ENCODE measurements at regions not wholly inside any gene's neighbourhood (a gene's known extent, or its start where the extent isn't known, plus 50 kb on each side); places are given as distances from the start of the nearest gene placed in this dataset.
"Not testable (repeated sequence)": the region's sequence is repeated elsewhere in the genome, so short reads cannot be mapped to it uniquely, and the experiment has no call there.

GRCh38 chr15:31673263-31673662, 346.6 kb downstream of the KLF13 start:
- DNase-seq (ENCODE audit: low read depth) = not testable (repeated sequence)

GRCh38 chr15:31681529-31682259, 348.6 kb upstream of the CHRNA7 start:
- DNase-seq (ENCODE audit: low read depth) = not testable (repeated sequence)

GRCh38 chr15:31687088-31687487, 343.2 kb upstream of the CHRNA7 start:
- not testable (repeated sequence) for DNase-seq (ENCODE audit: low read depth)

GRCh38 chr15:31696509-31696908, 333.8 kb upstream of the CHRNA7 start:
- DNase-seq (ENCODE audit: low read depth) = not testable (repeated sequence)

- DNase-seq (ENCODE audit: low read depth) = not testable (repeated sequence)
These were observed 325.1 kb upstream of the CHRNA7 start for GRCh38 chr15:31705076-31705678.

GRCh38 chr15:31707944-31708702, 322.2 kb upstream of the CHRNA7 start:
- not testable (repeated sequence) for DNase-seq (ENCODE audit: low read depth)

GRCh38 chr15:31708703-31709327, 321.5 kb upstream of the CHRNA7 start:
- not testable (repeated sequence) for DNase-seq (ENCODE audit: low read depth)

GRCh38 chr15:31709479-31709878, 320.8 kb upstream of the CHRNA7 start:
- DNase-seq (ENCODE audit: low read depth) = not testable (repeated sequence)

- DNase-seq (ENCODE audit: low read depth) = not testable (repeated sequence)
These were observed 319.5 kb upstream of the CHRNA7 start for GRCh38 chr15:31710806-31711205.

GRCh38 chr15:31715208-31715607, 315.1 kb upstream of the CHRNA7 start:
- DNase-seq (ENCODE audit: low read depth) = not testable (repeated sequence)

GRCh38 chr15:31718625-31719024, 311.7 kb upstream of the CHRNA7 start:
- not testable (repeated sequence) for DNase-seq (ENCODE audit: low read depth)

GRCh38 chr15:31719396-31720022, 310.8 kb upstream of the CHRNA7 start:
- DNase-seq (ENCODE audit: low read depth) = not testable (repeated sequence)

- not testable (repeated sequence) for DNase-seq (ENCODE audit: low read depth)
These were observed 307.3 kb upstream of the CHRNA7 start for GRCh38 chr15:31723019-31723418.

GRCh38 chr15:31724903-31725302, 305.4 kb upstream of the CHRNA7 start:
- not testable (repeated sequence) for DNase-seq (ENCODE audit: low read depth)

GRCh38 chr15:31725619-31726018, 304.7 kb upstream of the CHRNA7 start:
- not testable (repeated sequence) for DNase-seq (ENCODE audit: low read depth)

- no peak for DNase-seq (ENCODE audit: low read depth)
These were observed 302.7 kb upstream of the CHRNA7 start for GRCh38 chr15:31727612-31728011.

GRCh38 chr15:31732726-31733125, 297.6 kb upstream of the CHRNA7 start:
- DNase-seq (ENCODE audit: low read depth) = no peak

GRCh38 chr15:31733424-31733823, 296.9 kb upstream of the CHRNA7 start:
- DNase-seq (ENCODE audit: low read depth) = no peak

- DNase-seq (ENCODE audit: low read depth) = no peak
These were observed 290.1 kb upstream of the CHRNA7 start for GRCh38 chr15:31740203-31740602.

GRCh38 chr15:31745841-31746240, 284.5 kb upstream of the CHRNA7 start:
- no peak for DNase-seq (ENCODE audit: low read depth)

- DNase-seq (ENCODE audit: low read depth) = no peak
These were observed 278.1 kb upstream of the CHRNA7 start for GRCh38 chr15:31752065-31752762.

Data from RPMI7951 (cell line).